Thyroid gland (tissue), 4 donors: ENCODE measurements at regions not wholly inside any gene's neighbourhood (a gene's known extent, or its start where the extent isn't known, plus 50 kb on each side); places are given as distances from the start of the nearest gene placed in this dataset.

Experiments used
- POLR2A ChIP-seq, 2 donors: fragments of 450-650 bp; IDR thresholded peaks; one replicate each; pipeline ENCODE4 v1.6.1; 2017; ENCODE audit warnings: antibody characterized with exemption in 2 of 2, mild to moderate bottlenecking in 2 of 2, moderate library complexity in 1 of 2
- TF ChIP-seq, protein P1 (sequence below), 6 experiments: fragments of 200-600 bp in 3 of 6; fragments of 450-650 bp in 3 of 6; sonication (generic) in 3 of 6; IDR thresholded peaks; one replicate each; pipeline ENCODE4 v1.5.1; 2016 to 2019; ENCODE audit warnings: antibody characterized with exemption in 6 of 6, mild to moderate bottlenecking in 2 of 6, inconsistent platforms in 1 of 6, moderate library complexity in 1 of 6

DNA sequence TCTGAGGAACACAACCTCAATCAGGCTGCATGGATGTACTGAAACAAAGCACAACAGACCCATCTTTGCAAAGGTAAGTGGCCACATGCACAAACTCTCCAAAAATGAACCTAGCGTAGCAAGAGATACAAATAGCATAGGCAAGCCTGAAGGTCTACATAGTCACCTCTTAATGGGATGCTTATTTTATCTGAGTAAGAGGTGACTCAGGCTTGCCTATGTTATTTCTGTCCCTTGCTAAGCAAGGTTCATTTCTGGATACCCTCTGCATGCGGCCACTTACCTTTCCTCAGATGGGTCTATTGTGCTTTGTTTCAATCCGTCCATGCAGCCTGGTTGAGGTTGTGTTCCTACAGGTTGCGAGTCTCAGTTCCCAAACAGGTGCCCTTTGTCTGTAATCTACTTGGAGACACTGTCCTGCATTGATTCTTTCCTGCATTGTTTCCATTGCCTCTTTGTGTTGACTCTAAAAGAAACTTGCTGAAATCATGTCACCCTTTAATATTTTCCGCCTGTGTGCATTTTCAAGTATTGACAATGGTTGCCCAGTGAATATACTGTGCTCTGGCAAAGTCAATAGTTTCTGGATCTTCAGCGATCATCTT, 291.8 kb upstream of the LYZL1 start:
- TF ChIP-seq POLR2A (IDR thresholded peaks at IDR 0.05) = no peak
- TF ChIP-seq, protein P1, sequence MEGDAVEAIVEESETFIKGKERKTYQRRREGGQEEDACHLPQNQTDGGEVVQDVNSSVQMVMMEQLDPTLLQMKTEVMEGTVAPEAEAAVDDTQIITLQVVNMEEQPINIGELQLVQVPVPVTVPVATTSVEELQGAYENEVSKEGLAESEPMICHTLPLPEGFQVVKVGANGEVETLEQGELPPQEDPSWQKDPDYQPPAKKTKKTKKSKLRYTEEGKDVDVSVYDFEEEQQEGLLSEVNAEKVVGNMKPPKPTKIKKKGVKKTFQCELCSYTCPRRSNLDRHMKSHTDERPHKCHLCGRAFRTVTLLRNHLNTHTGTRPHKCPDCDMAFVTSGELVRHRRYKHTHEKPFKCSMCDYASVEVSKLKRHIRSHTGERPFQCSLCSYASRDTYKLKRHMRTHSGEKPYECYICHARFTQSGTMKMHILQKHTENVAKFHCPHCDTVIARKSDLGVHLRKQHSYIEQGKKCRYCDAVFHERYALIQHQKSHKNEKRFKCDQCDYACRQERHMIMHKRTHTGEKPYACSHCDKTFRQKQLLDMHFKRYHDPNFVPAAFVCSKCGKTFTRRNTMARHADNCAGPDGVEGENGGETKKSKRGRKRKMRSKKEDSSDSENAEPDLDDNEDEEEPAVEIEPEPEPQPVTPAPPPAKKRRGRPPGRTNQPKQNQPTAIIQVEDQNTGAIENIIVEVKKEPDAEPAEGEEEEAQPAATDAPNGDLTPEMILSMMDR (IDR thresholded peaks at IDR 0.05) = no peak
